GM19351 (cell line): ENCODE measurements at regions not wholly inside any gene's neighbourhood (a gene's known extent, or its start where the extent isn't known, plus 50 kb on each side); places are given as distances from the start of the nearest gene placed in this dataset.

Experiments used
- ATAC-seq: cut with Tn5 transposase; IDR thresholded peaks from one replicate; pipeline ENCODE4 v1.9.1; 2021; ENCODE audit warnings: mild to moderate bottlenecking, moderate library complexity; ENCODE audit not compliant: unreplicated experiment

GRCh38 chr1:191865479-191865878 is 292.8 kb upstream of the RGS18 start:
- no peak for ATAC-seq

- no peak for ATAC-seq
Measured at GRCh38 chr1:191866155-191866554, 292.1 kb upstream of the RGS18 start.

- ATAC-seq, result peak; percentile 54
Measured at GRCh38 chr1:191869790-191870312, 288.4 kb upstream of the RGS18 start.

GRCh38 chr1:191870490-191870889 is 287.8 kb upstream of the RGS18 start:
- peak; percentile 49 for ATAC-seq

GRCh38 chr1:191875994-191876393 is 282.3 kb upstream of the RGS18 start:
- ATAC-seq, result no peak

DNA sequence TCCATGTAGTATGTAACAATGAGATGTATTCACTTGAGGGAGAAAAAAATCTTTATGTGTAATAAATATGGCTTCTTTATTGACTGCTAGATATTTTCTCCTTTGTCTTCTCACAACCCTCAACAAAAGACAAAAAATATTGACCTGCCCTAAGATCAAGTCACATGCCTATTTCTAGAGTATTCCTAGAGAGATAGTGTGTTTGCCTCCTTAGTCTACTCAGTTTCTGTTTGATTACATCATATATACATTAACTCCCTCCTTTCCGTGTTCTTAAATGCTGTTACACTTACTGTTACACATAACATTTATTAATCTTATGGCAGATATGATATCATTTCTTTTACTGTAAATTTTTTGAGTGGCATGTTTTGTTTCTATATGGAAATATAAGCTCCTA is 281.6 kb upstream of the RGS18 start:
- no peak for ATAC-seq

- ATAC-seq, result no peak
Measured at GRCh38 chr1:191882870-191883269, 275.4 kb upstream of the RGS18 start.

DNA sequence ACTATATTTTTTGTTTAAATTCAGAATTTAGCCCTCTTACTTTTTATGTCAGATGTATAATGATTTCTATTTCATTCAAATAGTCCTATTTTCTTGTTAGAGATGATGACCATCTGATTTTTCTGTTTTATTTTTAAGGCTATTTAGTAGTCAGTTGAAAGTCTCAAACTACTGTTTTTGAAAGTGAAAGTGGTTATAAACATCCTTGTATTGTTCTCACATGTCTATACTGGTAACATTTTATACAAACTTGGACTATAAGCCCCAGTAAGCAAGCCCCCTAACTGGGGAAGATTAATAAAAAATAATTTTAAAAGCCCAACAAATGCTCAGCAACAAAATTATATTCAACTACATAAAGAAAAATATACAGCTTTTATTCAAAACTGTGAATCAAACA is 271.3 kb upstream of the RGS18 start:
- peak; percentile 78 for ATAC-seq

- peak; percentile 38 for ATAC-seq
Measured at GRCh38 chr1:191888996-191889622, 269.2 kb upstream of the RGS18 start.

GRCh38 chr1:191889623-191890003 is 268.6 kb upstream of the RGS18 start:
- no peak for ATAC-seq

- no peak for ATAC-seq
Measured at GRCh38 chr1:191890433-191891088, 267.7 kb upstream of the RGS18 start.

DNA sequence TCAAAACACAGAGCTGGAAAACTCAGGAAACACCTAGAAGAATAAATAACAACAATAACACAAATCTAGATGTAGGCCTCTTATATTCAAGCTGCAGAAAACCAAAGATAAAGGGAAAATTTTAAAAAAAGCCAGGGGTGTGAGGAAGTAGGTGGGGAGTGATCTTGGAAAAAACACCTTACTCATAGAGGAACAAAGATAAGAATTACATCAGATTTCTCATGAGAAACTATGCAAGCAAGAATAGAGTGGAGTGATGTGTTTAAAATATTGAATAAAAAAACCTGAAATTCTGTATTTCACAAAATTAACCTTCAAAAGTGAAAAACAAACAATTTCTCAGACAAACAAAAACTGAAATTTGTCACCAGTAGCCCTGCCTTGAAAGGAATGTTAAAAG is 265.5 kb upstream of the RGS18 start:
- ATAC-seq, result no peak

DNA sequence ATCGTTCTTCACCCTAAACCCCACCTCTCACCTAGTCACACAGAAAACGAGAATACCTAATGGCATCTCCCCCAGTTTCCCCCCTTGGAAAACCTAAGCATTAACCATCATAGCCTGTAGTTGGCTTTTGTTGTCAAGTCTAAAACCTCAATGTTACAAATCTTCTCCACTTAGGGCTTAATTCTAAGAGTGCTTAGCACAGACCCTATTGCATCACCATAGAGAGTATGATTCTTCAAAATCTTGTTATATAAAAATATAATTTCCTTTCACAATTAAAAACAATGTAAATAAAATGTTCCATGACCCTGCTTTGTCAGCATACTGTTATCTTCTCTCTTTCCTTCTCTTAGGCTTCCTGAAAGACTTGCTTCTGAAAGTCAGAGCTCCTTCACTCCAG is 263.2 kb upstream of the RGS18 start:
- no peak for ATAC-seq

DNA sequence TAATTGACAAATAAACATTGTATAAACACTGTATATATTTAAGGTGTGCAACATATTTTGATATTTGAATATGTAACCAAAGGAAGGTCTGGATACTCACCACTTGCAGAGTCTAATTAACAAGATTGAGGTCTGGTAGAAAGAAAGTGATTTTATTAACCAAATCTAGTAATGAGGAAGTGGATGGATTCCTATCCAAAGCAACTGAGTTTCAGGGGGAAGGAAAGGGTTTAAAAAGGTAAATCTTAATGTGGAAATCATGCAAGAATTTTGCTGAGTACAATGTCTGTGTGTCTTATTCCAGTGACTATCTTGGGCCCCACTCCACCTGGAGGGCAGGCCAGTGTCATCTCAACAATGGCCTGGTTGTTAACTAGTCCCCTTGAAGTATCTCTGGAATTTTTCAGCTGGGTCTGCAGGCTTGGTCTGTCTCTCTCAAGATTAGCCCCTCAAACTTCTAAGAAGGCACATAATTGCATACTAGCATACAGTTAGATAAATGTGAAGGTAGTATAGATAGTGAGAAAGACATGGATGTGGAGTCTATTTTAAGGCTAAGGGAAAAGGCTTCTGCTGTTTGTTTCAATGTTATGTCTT is 262.7 kb upstream of the RGS18 start:
- no peak for ATAC-seq

DNA sequence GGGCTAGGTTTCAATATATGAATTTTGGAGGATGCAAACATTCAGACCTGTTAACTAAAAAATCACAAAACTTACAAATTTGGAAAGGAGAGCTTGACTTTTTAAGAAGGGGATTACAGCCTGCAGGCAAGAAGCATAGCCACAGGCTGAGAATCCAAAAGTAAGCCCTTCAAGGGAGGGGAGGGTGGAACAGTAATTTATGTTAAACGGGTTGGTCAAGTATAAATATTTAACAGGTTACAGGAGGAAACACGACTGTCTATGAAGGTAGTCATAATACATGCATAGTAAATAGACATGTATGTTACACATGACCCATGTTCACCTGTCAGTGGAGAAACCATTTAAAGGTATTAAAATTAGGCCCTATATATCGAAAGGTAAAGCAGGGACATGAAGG is 261.1 kb upstream of the RGS18 start:
- ATAC-seq, result no peak

- no peak for ATAC-seq
Measured at GRCh38 chr1:191901651-191902050, 256.6 kb upstream of the RGS18 start.

GRCh38 chr1:191904991-191905390 is 253.3 kb upstream of the RGS18 start:
- no peak for ATAC-seq

DNA sequence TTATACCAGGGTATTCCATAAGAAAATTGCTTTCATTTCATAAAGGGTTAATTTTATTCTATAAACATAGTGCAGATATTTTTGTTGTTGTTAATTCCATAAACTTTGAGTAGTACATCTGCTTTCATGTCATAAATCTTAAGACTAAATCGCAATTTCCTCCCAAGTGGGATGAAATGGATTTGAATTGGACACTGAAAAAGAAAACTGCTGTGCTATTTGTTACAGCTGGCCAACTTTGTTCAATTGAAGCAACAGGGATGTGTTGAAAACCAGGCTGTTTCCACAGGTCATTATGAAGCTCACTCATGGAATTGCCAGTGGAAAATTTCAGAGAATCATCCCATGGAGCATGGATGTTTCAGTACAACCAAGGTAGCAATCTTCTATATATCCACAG is 252.5 kb upstream of the RGS18 start:
- no peak for ATAC-seq

- ATAC-seq, result no peak
Measured at GRCh38 chr1:191907121-191907520, 251.1 kb upstream of the RGS18 start.

GRCh38 chr1:191910245-191910644 is 248.0 kb upstream of the RGS18 start:
- no peak for ATAC-seq

DNA sequence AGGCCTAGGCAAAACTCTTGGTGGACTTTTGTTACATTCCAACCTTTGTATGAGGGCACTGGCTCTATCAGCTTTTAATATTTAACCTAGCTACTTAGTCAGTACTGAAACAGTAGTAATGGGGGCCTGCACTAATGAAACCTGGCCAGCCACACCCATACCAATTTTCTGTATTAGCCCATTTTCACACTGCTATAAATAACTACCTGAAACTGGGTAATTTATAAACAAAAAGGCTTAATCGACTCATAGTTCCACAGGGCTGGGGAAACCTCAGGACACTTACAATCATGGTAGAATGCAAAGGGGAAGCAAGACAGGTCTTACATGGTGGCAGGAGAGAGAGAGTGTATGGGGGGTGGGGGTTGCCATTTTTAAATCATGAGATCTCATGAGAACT is 245.7 kb upstream of the RGS18 start:
- peak; percentile 43 for ATAC-seq

- no peak for ATAC-seq
Measured at GRCh38 chr1:191913260-191913977, 244.8 kb upstream of the RGS18 start.
